ENCODE measurements at regions not wholly inside any gene's neighbourhood (a gene's known extent, or its start where the extent isn't known, plus 50 kb on each side); places are given as distances from the start of the nearest gene placed in this dataset.

- H3K9me3 ChIP-seq (ENCODE audit: insufficient read depth, low read depth, low read length), result no peaks in the 10 kb centered on the region
- H3K4me1 ChIP-seq (ENCODE audit: insufficient read depth, low read length), result peaks cover 28% of the 10 kb centered on the region
- 94% methylated on average over 11 of the region's 11 CpGs for WGBS
- H3K4me3 ChIP-seq (ENCODE audit: low read length), result no peak overlapping the region
- H3K9ac ChIP-seq (ENCODE audit: low read depth, low read length), result no peak overlapping the region
- no peaks in the 10 kb centered on the region for H3K36me3 ChIP-seq (ENCODE audit: insufficient read depth, low read length)
- no peak overlapping the region for H3K27ac ChIP-seq (ENCODE audit: low read depth, low read length)
- H3K27me3 ChIP-seq (ENCODE audit: insufficient read depth, low read length), result no peaks in the 10 kb centered on the region
Measured at GRCh38 chr7:130918129-130919052, 184.4 kb upstream of the KLF14 start.

- WGBS, result 86% methylated on average over 2 of the region's 2 CpGs
- H3K27me3 ChIP-seq (ENCODE audit: insufficient read depth, low read length), result no peaks in the 10 kb centered on the region
- no peak overlapping the region for H3K27ac ChIP-seq (ENCODE audit: low read depth, low read length)
- no peaks in the 10 kb centered on the region for H3K36me3 ChIP-seq (ENCODE audit: insufficient read depth, low read length)
- H3K9me3 ChIP-seq (ENCODE audit: insufficient read depth, low read depth, low read length), result no peaks in the 10 kb centered on the region
- no peak overlapping the region for H3K9ac ChIP-seq (ENCODE audit: low read depth, low read length)
- no peak overlapping the region for H3K4me3 ChIP-seq (ENCODE audit: low read length)
- H3K4me1 ChIP-seq (ENCODE audit: insufficient read depth, low read length), result peaks cover 17% of the 10 kb centered on the region; the same call in 1 of the 2 replicates
Measured at GRCh38 chr7:130919316-130920103, 185.5 kb upstream of the KLF14 start.

DNA sequence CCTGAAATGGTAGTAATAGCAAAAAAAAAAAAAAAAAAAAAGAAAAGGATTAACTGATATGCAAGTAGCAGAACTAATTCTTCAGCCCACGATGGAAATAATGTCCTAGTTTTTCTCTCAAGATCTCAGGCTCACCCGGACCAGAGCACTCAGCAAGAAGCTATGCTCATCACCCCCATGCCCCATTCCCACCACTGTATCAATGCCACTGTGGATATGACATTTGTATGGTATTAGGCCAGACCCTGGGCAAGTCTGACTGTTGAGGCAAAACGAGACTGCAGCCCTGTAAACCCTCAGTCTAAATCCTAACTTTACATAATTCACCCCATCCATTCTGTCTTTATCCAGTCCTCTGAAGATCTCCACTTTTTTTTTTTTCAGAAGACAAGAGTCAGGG, 186.1 kb upstream of the KLF14 start:
- Histone ChIP-seq H3K27me3 (ENCODE audit: insufficient read depth, low read length) (no peaks in the 10 kb centered on the region), H3K9me3 (ENCODE audit: insufficient read depth, low read depth, low read length) (no peaks in the 10 kb centered on the region), H3K27ac (ENCODE audit: low read depth, low read length) (no peak overlapping the region), H3K4me1 (ENCODE audit: insufficient read depth, low read length) (peaks cover 17% of the 10 kb centered on the region; the same call in 1 of the 2 replicates), H3K9ac (ENCODE audit: low read depth, low read length) (no peak overlapping the region), H3K36me3 (ENCODE audit: insufficient read depth, low read length) (no peaks in the 10 kb centered on the region), H3K4me3 (ENCODE audit: low read length) (no peak overlapping the region)
- WGBS, result 85% methylated on average over 3 of the region's 3 CpGs

DNA sequence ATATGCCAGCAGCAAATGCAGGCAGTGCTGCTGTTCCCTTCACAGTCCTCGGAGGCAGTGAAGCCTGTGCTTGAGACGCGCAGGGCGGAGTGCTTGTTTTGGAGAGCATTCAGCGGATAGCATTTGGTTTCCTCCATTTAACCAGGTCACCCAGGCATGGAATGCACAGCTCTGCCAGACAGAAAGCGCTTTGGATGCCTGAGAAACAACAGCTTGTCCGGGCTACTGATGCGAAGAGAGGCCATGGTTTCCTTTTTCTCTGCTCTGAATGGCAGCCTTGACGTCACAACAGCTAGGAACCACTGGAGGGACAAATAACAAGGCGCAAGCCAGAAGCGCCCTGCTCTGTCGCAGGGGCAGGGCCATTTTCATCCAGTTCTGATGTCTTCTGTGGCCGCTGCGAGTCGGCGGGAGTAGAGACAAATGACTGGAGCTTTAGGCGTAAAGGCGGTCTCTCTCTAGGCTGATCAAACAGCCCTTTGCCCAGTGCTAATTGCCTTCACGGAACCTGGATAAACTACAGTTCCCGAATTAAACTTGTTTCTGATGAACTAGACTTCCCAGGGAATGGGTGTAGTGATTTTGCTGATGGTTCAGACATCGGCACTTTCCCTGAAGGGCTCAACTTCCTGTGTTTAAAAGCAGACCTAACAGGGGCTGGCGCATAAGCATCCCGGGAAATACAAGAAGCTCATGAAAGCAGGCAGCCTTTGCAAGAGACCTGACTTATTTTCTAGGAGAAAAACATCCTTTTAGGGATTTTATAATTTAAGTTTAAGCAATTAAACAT, 187.6 kb upstream of the KLF14 start:
- H3K36me3 ChIP-seq (ENCODE audit: insufficient read depth, low read length), result no peaks in the 10 kb centered on the region
- H3K9ac ChIP-seq (ENCODE audit: low read depth, low read length), result no peak overlapping the region
- peaks cover 17% of the 10 kb centered on the region; the same call in 1 of the 2 replicates for H3K4me1 ChIP-seq (ENCODE audit: insufficient read depth, low read length)
- H3K4me3 ChIP-seq (ENCODE audit: low read length), result no peak overlapping the region
- WGBS, result 88% methylated on average over 23 of the region's 23 CpGs
- peak overlapping the region; percentile 10; the same call in 1 of the 2 replicates for H3K27ac ChIP-seq (ENCODE audit: low read depth, low read length)
- no peaks in the 10 kb centered on the region for H3K9me3 ChIP-seq (ENCODE audit: insufficient read depth, low read depth, low read length)
- no peaks in the 10 kb centered on the region for H3K27me3 ChIP-seq (ENCODE audit: insufficient read depth, low read length)

GRCh38 chr7:130922206-130923112, 188.5 kb upstream of the KLF14 start:
- peaks cover 17% of the 10 kb centered on the region; the same call in 1 of the 2 replicates for H3K4me1 ChIP-seq (ENCODE audit: insufficient read depth, low read length)
- 73% methylated on average over 4 of the region's 4 CpGs for WGBS

GRCh38 chr7:130923365-130923764, 189.4 kb upstream of the KLF14 start:
- Histone ChIP-seq H3K4me3 (ENCODE audit: low read length) (no peak overlapping the region), H3K4me1 (ENCODE audit: insufficient read depth, low read length) (peaks cover 17% of the 10 kb centered on the region; the same call in 1 of the 2 replicates)

More at GRCh38 chr7:130922206-130923112, 188.5 kb upstream of the KLF14 start:
- H3K27ac ChIP-seq (ENCODE audit: low read depth, low read length), result no peak overlapping the region
- no peak overlapping the region for H3K4me3 ChIP-seq (ENCODE audit: low read length)
- no peak overlapping the region for H3K9ac ChIP-seq (ENCODE audit: low read depth, low read length)
- H3K9me3 ChIP-seq (ENCODE audit: insufficient read depth, low read depth, low read length), result no peaks in the 10 kb centered on the region
- no peaks in the 10 kb centered on the region for H3K36me3 ChIP-seq (ENCODE audit: insufficient read depth, low read length)
- H3K27me3 ChIP-seq (ENCODE audit: insufficient read depth, low read length), result no peaks in the 10 kb centered on the region

GRCh38 chr7:130923930-130924329, 189.9 kb upstream of the KLF14 start:
- Histone ChIP-seq H3K27me3 (ENCODE audit: insufficient read depth, low read length) (no peaks in the 10 kb centered on the region), H3K4me3 (ENCODE audit: low read length) (no peak overlapping the region), H3K4me1 (ENCODE audit: insufficient read depth, low read length) (peaks cover 17% of the 10 kb centered on the region; the same call in 1 of the 2 replicates), H3K36me3 (ENCODE audit: insufficient read depth, low read length) (no peaks in the 10 kb centered on the region), H3K9ac (ENCODE audit: low read depth, low read length) (no peak overlapping the region), H3K27ac (ENCODE audit: low read depth, low read length) (no peak overlapping the region), H3K9me3 (ENCODE audit: insufficient read depth, low read depth, low read length) (no peaks in the 10 kb centered on the region)
- 93% methylated on average over 5 of the region's 5 CpGs for WGBS

More at GRCh38 chr7:130923365-130923764, 189.4 kb upstream of the KLF14 start:
- H3K9me3 ChIP-seq (ENCODE audit: insufficient read depth, low read depth, low read length), result no peaks in the 10 kb centered on the region
- H3K27ac ChIP-seq (ENCODE audit: low read depth, low read length), result no peak overlapping the region
- no peaks in the 10 kb centered on the region for H3K27me3 ChIP-seq (ENCODE audit: insufficient read depth, low read length)
- WGBS, result no CpG with 5 or more reads among the region's 4 CpGs
- no peak overlapping the region for H3K9ac ChIP-seq (ENCODE audit: low read depth, low read length)
- no peaks in the 10 kb centered on the region for H3K36me3 ChIP-seq (ENCODE audit: insufficient read depth, low read length)

DNA sequence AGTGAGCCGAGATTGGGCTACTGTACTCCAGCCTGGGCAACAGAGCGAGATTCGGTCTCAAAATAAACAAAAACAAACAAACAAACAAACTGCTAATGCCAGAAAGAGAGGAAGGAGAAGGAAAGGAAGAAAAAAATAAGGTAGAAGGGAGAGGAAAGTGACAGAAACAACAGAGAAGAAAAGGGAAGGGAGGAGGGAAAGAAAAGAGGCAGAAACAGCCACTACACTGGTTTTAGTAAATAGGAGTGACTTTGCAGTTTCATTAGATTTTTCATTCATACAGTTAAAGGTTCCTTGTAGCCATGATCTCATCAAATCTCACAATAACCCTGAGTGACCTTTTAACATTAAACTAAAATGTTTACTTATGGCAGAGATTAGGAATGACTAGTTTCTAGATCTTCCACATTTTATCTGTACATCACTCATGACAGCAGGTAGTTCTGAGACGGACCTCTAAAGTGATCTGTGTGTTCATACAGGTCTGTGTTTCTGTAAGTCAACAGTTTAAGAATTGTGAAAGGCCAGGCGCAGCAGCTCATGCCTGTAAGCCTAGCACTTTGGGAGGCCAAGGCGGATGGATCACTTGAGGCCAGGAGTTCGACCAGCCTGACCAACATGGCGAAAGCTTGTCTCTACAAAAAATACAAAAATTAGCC, 191.3 kb upstream of the KLF14 start:
- no peak overlapping the region for H3K9ac ChIP-seq (ENCODE audit: low read depth, low read length)
- H3K36me3 ChIP-seq (ENCODE audit: insufficient read depth, low read length), result no peaks in the 10 kb centered on the region
- H3K9me3 ChIP-seq (ENCODE audit: insufficient read depth, low read depth, low read length), result no peaks in the 10 kb centered on the region
- H3K27ac ChIP-seq (ENCODE audit: low read depth, low read length), result no peak overlapping the region
- no peak overlapping the region for H3K4me3 ChIP-seq (ENCODE audit: low read length)
- peaks cover 17% of the 10 kb centered on the region; the same call in 1 of the 2 replicates for H3K4me1 ChIP-seq (ENCODE audit: insufficient read depth, low read length)
- H3K27me3 ChIP-seq (ENCODE audit: insufficient read depth, low read length), result no peaks in the 10 kb centered on the region
- WGBS, result 93% methylated on average over 6 of the region's 8 CpGs

- Histone ChIP-seq H3K4me3 (ENCODE audit: low read length) (no peak overlapping the region), H3K9me3 (ENCODE audit: insufficient read depth, low read depth, low read length) (no peaks in the 10 kb centered on the region), H3K27me3 (ENCODE audit: insufficient read depth, low read length) (no peaks in the 10 kb centered on the region), H3K27ac (ENCODE audit: low read depth, low read length) (no peak overlapping the region), H3K36me3 (ENCODE audit: insufficient read depth, low read length) (no peaks in the 10 kb centered on the region), H3K9ac (ENCODE audit: low read depth, low read length) (no peak overlapping the region), H3K4me1 (ENCODE audit: insufficient read depth, low read length) (peaks cover 12% of the 10 kb centered on the region; the same call in 1 of the 2 replicates)
- WGBS, result 89% methylated on average over 16 of the region's 16 CpGs
Measured at GRCh38 chr7:130926001-130926691, 192.1 kb upstream of the KLF14 start.

Data from HUES64 (cell line).